HepG2 (cell line): ENCODE measurements at regions not wholly inside any gene's neighbourhood (a gene's known extent, or its start where the extent isn't known, plus 50 kb on each side); places are given as distances from the start of the nearest gene placed in this dataset.

Source experiments
- ATAC-seq: fragments of 200-7000 bp; cut with Tn5 transposase; 3 replicates; pipeline ENCODE4 v1.9.1; 2020; ENCODE audit warnings: mild to moderate bottlenecking, moderate library complexity
- BruUV-seq: library from RNA; stranded (reverse); fragments of 400-500 nt; replicated peaks from 2 replicates; lab custom pipeline; 2021; lab: Mats Ljungman, UMichigan
- CTCF ChIA-PET: fragments of 300-600 bp; formaldehyde crosslinking; extraction: SDS; loops from one replicate; lab custom pipeline; 2021; ENCODE audit warnings: low total read pairs, inconsistent platforms, low intra/inter-chr PET ratio; lab: Yijun Ruan, JAX
- POLR2A ChIA-PET: fragments of 350-600 bp; sonication (Branson Sonifier 250); formaldehyde crosslinking; loops from one replicate; lab custom pipeline; 2020; ENCODE audit warnings: antibody characterized with exemption, inconsistent platforms; lab: Yijun Ruan, JAX
- DNase-seq: peaks from one replicate; pipeline ENCODE4 v3.0.0-alpha.2; 2015; ENCODE audit warnings: low spot score
- FAIRE-seq: peaks from 3 replicates; lab custom pipeline; 2011; peaks lifted over from hg19 to GRCh38; lab: Jason Lieb, UNC
- H2AFZ ChIP-seq: one replicate; pipeline ENCODE4 v1.6.1; 2011; ENCODE audit warnings: low read length, inconsistent platforms
- H3K27ac ChIP-seq: fragments of 300-600 bp; 3 replicates; pipeline ENCODE4 v1.8.0; 2011; ENCODE audit warnings: mixed run types, mild to moderate bottlenecking, mixed read lengths, low read length, inconsistent platforms; ENCODE audit not compliant: insufficient read depth; ENCODE audit errors: extremely low read length
- H3K27me3 ChIP-seq, 2 experiments: fragments of 200-600 bp in 1 of 2; 2 replicates in 1 of 2; 3 replicates in 1 of 2; pipeline versions ENCODE4 v1.6.0 to v1.8.0; 2011; ENCODE audit warnings: low read length in 2 of 2, mild to moderate bottlenecking in 2 of 2, moderate library complexity in 2 of 2, inconsistent platforms in 1 of 2; ENCODE audit not compliant: insufficient read depth in 2 of 2, control insufficient read depth in 1 of 2
- H3K36me3 ChIP-seq, 2 experiments: fragments of 200-600 bp in 1 of 2; replicated peaks in 1 of 2; 2 replicates in 1 of 2; 3 replicates in 1 of 2; pipeline versions ENCODE4 v1.5.1 to v1.8.0; 2011; ENCODE audit warnings: low read length in 2 of 2, inconsistent platforms in 1 of 2; ENCODE audit not compliant: insufficient read depth in 2 of 2, control insufficient read depth in 1 of 2
- H3K4me1 ChIP-seq: 2 replicates; pipeline ENCODE4 v1.5.1; 2012; ENCODE audit warnings: low read length, inconsistent platforms; ENCODE audit not compliant: insufficient read depth
- H3K4me2 ChIP-seq: 2 replicates; pipeline ENCODE4 v1.6.0; 2011; ENCODE audit warnings: low read depth, low read length, inconsistent platforms
- H3K4me3 ChIP-seq, 3 experiments: fragments of 200-600 bp in 1 of 3; sonication (generic), shearing (Covaris generic) in 1 of 3; replicated peaks in 1 of 3; 2 replicates each; pipeline ENCODE4 v1.5.1; 2011 to 2016; ENCODE audit warnings: low read length in 3 of 3, inconsistent platforms in 2 of 3, low read depth in 2 of 3, mild to moderate bottlenecking in 2 of 3, control low read depth in 1 of 3, mixed read lengths in 1 of 3; ENCODE audit not compliant: insufficient read depth in 1 of 3
- H3K79me2 ChIP-seq: one replicate; pipeline ENCODE4 v1.6.1; 2011; ENCODE audit warnings: low read length, inconsistent platforms; ENCODE audit not compliant: insufficient read depth
- H3K9ac ChIP-seq: 2 replicates; pipeline ENCODE4 v1.6.0; 2011; ENCODE audit warnings: mild to moderate bottlenecking, low read depth, low read length, inconsistent platforms; ENCODE audit not compliant: insufficient read depth
- H3K9me3 ChIP-seq: 2 replicates; pipeline ENCODE4 v1.5.1; 2012; ENCODE audit warnings: mild to moderate bottlenecking, low read length
- H4K20me1 ChIP-seq: 2 replicates; pipeline ENCODE4 v1.6.0; 2011; ENCODE audit warnings: inconsistent platforms, mild to moderate bottlenecking, low read length, moderate library complexity; ENCODE audit not compliant: insufficient read depth
- FOXO1 ChIP-seq: sonication (generic); formaldehyde crosslinking; IDR thresholded peaks from 2 replicates; pipeline ENCODE4 v1.4.0; 2020; ENCODE audit warnings: missing genetic modification reagents
- IKZF1 ChIP-seq: fragments of 450-650 bp; IDR thresholded peaks from 2 replicates; pipeline ENCODE4 v1.7.1; 2016
- MEF2D ChIP-seq: sonication (generic); formaldehyde crosslinking; IDR thresholded peaks from 2 replicates; pipeline ENCODE4 v1.5.1; 2020; ENCODE audit warnings: mild to moderate bottlenecking, missing genetic modification reagents
- MIER3 ChIP-seq: IDR thresholded peaks from 2 replicates; pipeline ENCODE4 v1.6.1; 2016; ENCODE audit warnings: missing compliant biosample characterization, borderline replicate concordance
- NFYC ChIP-seq: IDR thresholded peaks from 2 replicates; pipeline ENCODE4 v1.6.1; 2016; ENCODE audit warnings: missing genetic modification reagents, missing compliant biosample characterization
- RAD21 ChIP-seq: fragments of 450-650 bp; formaldehyde crosslinking; IDR thresholded peaks from 2 replicates; pipeline ENCODE4 v1.5.0; 2020; ENCODE audit warnings: mild to moderate bottlenecking
- ZNF382 ChIP-seq: sonication (generic); formaldehyde crosslinking; IDR thresholded peaks from 2 replicates; pipeline ENCODE4 v1.5.0; 2020; ENCODE audit warnings: missing genetic modification reagents, mild to moderate bottlenecking, borderline replicate concordance
- ZNF501 ChIP-seq: sonication (generic); formaldehyde crosslinking; IDR thresholded peaks from 2 replicates; pipeline ENCODE4 v1.5.1; 2020; ENCODE audit warnings: mild to moderate bottlenecking, moderate library complexity, missing genetic modification reagents
- ZNF792 ChIP-seq: IDR thresholded peaks from 2 replicates; pipeline ENCODE4 v1.6.1; 2016
- WGBS: methylation state at CpG from one replicate; pipeline ENCODE4 v1.1.6; 2017; ENCODE audit warnings: low lambda C conversion rate; 5-methylcytosine and 5-hydroxymethylcytosine counted together
- in situ Hi-C: cut with HindIII; loops from 2 replicates; pipeline ENCODE4 v1.10.0; 2017; ENCODE audit warnings: low pct_unique_long_range_greater_than_20kb; ENCODE audit not compliant: extremely low pct_ligation_motif_present
- intact Hi-C: fragments of 100-400 bp; cut with micrococcal nuclease; formaldehyde crosslinking; loops from one replicate; pipeline ENCODE4 v1.10.0; 2022; ENCODE audit not compliant: unreplicated experiment
- TF ChIP-seq, protein P1 (sequence below): sonication (generic); formaldehyde crosslinking; conservative IDR thresholded peaks from 2 replicates; pipeline ENCODE4 v1.8.0; 2022; ENCODE audit warnings: missing genetic modification reagents
- TF ChIP-seq, protein P2 (sequence below), 2 experiments: fragments of 450-650 bp in 1 of 2; sonication (generic) in 1 of 2; formaldehyde crosslinking; IDR thresholded peaks; 2 replicates each; pipeline versions ENCODE4 v1.5.0 to v1.8.0; 2020 to 2022; ENCODE audit warnings: mild to moderate bottlenecking in 1 of 2, missing genetic modification reagents in 1 of 2
- TF ChIP-seq, protein P3 (sequence below): sonication (generic); formaldehyde crosslinking; IDR thresholded peaks from 2 replicates; pipeline ENCODE4 v1.5.0; 2020; ENCODE audit warnings: missing genetic modification reagents

DNA sequence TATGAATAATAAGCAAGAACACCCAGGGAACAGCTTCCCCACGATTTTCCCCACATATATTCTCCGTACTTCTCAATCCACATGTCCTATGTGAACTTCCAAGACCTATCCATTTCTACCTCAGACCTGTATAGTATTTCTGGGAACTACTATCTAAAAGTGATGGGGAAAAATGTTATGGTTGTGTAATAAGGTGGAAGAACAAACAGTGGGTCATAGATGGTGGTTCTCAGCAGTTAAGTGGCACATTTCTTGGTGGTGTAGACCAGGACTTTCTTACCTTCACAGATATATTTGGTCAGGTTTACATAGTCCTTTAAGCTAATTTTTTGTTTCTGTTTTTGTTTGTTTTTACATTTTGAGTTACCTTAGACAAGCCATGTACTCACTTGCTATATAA is 675.1 kb downstream of the GBE1 start:
- in situ Hi-C loops = no loop called here
- H4K20me1 ChIP-seq = no peaks in the 10 kb centered on the region
- CTCF ChIA-PET = no interaction called here
- POLR2A ChIA-PET = no interaction called here
- TF ChIP-seq, protein P1, sequence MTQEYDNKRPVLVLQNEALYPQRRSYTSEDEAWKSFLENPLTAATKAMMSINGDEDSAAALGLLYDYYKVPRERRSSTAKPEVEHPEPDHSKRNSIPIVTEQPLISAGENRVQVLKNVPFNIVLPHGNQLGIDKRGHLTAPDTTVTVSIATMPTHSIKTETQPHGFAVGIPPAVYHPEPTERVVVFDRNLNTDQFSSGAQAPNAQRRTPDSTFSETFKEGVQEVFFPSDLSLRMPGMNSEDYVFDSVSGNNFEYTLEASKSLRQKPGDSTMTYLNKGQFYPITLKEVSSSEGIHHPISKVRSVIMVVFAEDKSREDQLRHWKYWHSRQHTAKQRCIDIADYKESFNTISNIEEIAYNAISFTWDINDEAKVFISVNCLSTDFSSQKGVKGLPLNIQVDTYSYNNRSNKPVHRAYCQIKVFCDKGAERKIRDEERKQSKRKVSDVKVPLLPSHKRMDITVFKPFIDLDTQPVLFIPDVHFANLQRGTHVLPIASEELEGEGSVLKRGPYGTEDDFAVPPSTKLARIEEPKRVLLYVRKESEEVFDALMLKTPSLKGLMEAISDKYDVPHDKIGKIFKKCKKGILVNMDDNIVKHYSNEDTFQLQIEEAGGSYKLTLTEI (CRISPR knock-in tag) = no peak
- TF ChIP-seq ZNF382 (CRISPR knock-in tag) = no peak
- TF ChIP-seq RAD21 (CRISPR knock-in tag) = no peak
- no peak for TF ChIP-seq MEF2D
- TF ChIP-seq MIER3 (CRISPR knock-in tag) = no peak
- TF ChIP-seq ZNF501 (CRISPR knock-in tag) = no peak
- TF ChIP-seq, protein P2, sequence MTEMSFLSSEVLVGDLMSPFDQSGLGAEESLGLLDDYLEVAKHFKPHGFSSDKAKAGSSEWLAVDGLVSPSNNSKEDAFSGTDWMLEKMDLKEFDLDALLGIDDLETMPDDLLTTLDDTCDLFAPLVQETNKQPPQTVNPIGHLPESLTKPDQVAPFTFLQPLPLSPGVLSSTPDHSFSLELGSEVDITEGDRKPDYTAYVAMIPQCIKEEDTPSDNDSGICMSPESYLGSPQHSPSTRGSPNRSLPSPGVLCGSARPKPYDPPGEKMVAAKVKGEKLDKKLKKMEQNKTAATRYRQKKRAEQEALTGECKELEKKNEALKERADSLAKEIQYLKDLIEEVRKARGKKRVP (CRISPR knock-in tag; IDR thresholded peaks at IDR 0.05) = no peak
- no peak for TF ChIP-seq FOXO1 (CRISPR knock-in tag)
- TF ChIP-seq IKZF1 = no peak
- no peak for TF ChIP-seq ZNF792 (CRISPR knock-in tag)
- TF ChIP-seq, protein P3, sequence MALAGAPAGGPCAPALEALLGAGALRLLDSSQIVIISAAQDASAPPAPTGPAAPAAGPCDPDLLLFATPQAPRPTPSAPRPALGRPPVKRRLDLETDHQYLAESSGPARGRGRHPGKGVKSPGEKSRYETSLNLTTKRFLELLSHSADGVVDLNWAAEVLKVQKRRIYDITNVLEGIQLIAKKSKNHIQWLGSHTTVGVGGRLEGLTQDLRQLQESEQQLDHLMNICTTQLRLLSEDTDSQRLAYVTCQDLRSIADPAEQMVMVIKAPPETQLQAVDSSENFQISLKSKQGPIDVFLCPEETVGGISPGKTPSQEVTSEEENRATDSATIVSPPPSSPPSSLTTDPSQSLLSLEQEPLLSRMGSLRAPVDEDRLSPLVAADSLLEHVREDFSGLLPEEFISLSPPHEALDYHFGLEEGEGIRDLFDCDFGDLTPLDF = no peak
- no peak for TF ChIP-seq NFYC (CRISPR knock-in tag)
- TF ChIP-seq, all 625 proteins: peak for 0
- no peak overlapping the region for H2AFZ ChIP-seq
- FAIRE-seq (no peak), DNase-seq (no peak), ATAC-seq (no peak)
- H3K36me3 ChIP-seq = no peaks in the 10 kb centered on the region
- no peaks in the 10 kb centered on the region for H3K79me2 ChIP-seq
- intact Hi-C loops = no loop called here
- no peak overlapping the region for H3K4me3 ChIP-seq
- no peaks in the 10 kb centered on the region for H3K9me3 ChIP-seq
- no peaks in the 10 kb centered on the region for H3K27me3 ChIP-seq
- H3K9ac ChIP-seq = no peak overlapping the region
- BruUV-seq = no TSS peak
- H3K27ac ChIP-seq = no peak overlapping the region
- 5% methylated on average over 2 of the region's 2 CpGs for WGBS
- no peak overlapping the region for H3K4me2 ChIP-seq
- H3K4me1 ChIP-seq = no peaks in the 10 kb centered on the region
